ENCODE measurements at regions not wholly inside any gene's neighbourhood (a gene's known extent, or its start where the extent isn't known, plus 50 kb on each side); places are given as distances from the start of the nearest gene placed in this dataset.

GRCh38 chr16:6143020-6143419 is 1045.4 kb upstream of the EEF2KMT start:
- Mint-ChIP-seq H3K36me3 (no peaks in the 10 kb centered on the region), H3K27me3 (no peaks in the 10 kb centered on the region), H3K4me1 (no peaks in the 10 kb centered on the region), H3K4me3 (no peak overlapping the region), H3K9me3 (peaks cover 13 to 31% (median 27%) of the 10 kb centered on the region in 5 donors), H3K27ac (no peak overlapping the region)
- POLR2A ChIA-PET = no interaction called here
- Histone ChIP-seq H3K9me3 (ENCODE audit: low read length) (no peaks in the 10 kb centered on the region), H3K27ac (ENCODE audit: low read depth, low read length) (no peak overlapping the region), H3K4me3 (ENCODE audit: low read length) (no peak overlapping the region), H3K36me3 (ENCODE audit: insufficient read depth, low read length) (no peaks in the 10 kb centered on the region), H3K27me3 (ENCODE audit: insufficient read depth, low read length, poor library complexity, severe bottlenecking) (no peaks in the 10 kb centered on the region), H3K4me1 (ENCODE audit: insufficient read depth, low read length) (no peaks in the 10 kb centered on the region)
- CTCF ChIA-PET = no interaction called here
- DNase-seq = no peak

- POLR2A ChIA-PET = no interaction called here
- CTCF ChIA-PET = no interaction called here
These were observed 1035.5 kb upstream of the EEF2KMT start for GRCh38 chr16:6133009-6133557.

GRCh38 chr16:6132121-6132520 is 1034.5 kb upstream of the EEF2KMT start:
- DNase-seq = no peak
- POLR2A ChIA-PET = no interaction called here
- no peaks in the 10 kb centered on the region for H3K36me3 ChIP-seq (ENCODE audit: insufficient read depth, low read length)
- Mint-ChIP-seq H3K36me3 (no peaks in the 10 kb centered on the region), H3K27me3 (no peaks in the 10 kb centered on the region), H3K9me3 (peaks cover 4 to 41% (median 18%) of the 10 kb centered on the region in 5 donors), H3K27ac (no peak overlapping the region), H3K4me3 (no peak overlapping the region), H3K4me1 (no peaks in the 10 kb centered on the region)
- no peak overlapping the region for H3K4me3 ChIP-seq (ENCODE audit: low read length)
- H3K9me3 ChIP-seq (ENCODE audit: low read length) = no peaks in the 10 kb centered on the region
- H3K27ac ChIP-seq (ENCODE audit: low read depth, low read length) = no peak overlapping the region
- H3K4me1 ChIP-seq (ENCODE audit: insufficient read depth, low read length) = no peaks in the 10 kb centered on the region
- CTCF ChIA-PET = interaction anchor here (0.8 kb wide), 1 partner anchor 14 kb away, joined by 3 read pairs; no protein-coding TSS in a partner anchor
- H3K27me3 ChIP-seq (ENCODE audit: insufficient read depth, low read length, poor library complexity, severe bottlenecking) = no peaks in the 10 kb centered on the region

More at GRCh38 chr16:6133009-6133557, 1035.5 kb upstream of the EEF2KMT start:
- Histone ChIP-seq H3K9me3 (ENCODE audit: low read length) (no peaks in the 10 kb centered on the region), H3K27ac (ENCODE audit: low read depth, low read length) (no peak overlapping the region), H3K4me1 (ENCODE audit: insufficient read depth, low read length) (no peaks in the 10 kb centered on the region), H3K27me3 (ENCODE audit: insufficient read depth, low read length, poor library complexity, severe bottlenecking) (no peaks in the 10 kb centered on the region), H3K36me3 (ENCODE audit: insufficient read depth, low read length) (no peaks in the 10 kb centered on the region), H3K4me3 (ENCODE audit: low read length) (no peak overlapping the region)
- Mint-ChIP-seq H3K36me3 (no peaks in the 10 kb centered on the region), H3K9me3 (peaks cover 4 to 34% (median 18%) of the 10 kb centered on the region in 5 donors), H3K4me3 (no peak overlapping the region), H3K4me1 (no peaks in the 10 kb centered on the region), H3K27ac (no peak overlapping the region), H3K27me3 (no peaks in the 10 kb centered on the region)
- DNase-seq = no peak

- no peak overlapping the region for H3K27ac Mint-ChIP-seq
- no peak overlapping the region for H3K27ac ChIP-seq (ENCODE audit: low read depth, low read length)
- H3K4me3 Mint-ChIP-seq = no peak overlapping the region
- no peaks in the 10 kb centered on the region for H3K4me1 Mint-ChIP-seq
- H3K36me3 Mint-ChIP-seq = no peaks in the 10 kb centered on the region
- no peak overlapping the region for H3K4me3 ChIP-seq (ENCODE audit: low read length)
- no peaks in the 10 kb centered on the region for H3K36me3 ChIP-seq (ENCODE audit: insufficient read depth, low read length)
- H3K9me3 ChIP-seq (ENCODE audit: low read length) = no peaks in the 10 kb centered on the region
- peaks cover 4 to 41% (median 18%) of the 10 kb centered on the region in 5 donors for H3K9me3 Mint-ChIP-seq
- CTCF ChIA-PET = interaction anchor here (0.8 kb wide), 1 partner anchor 14 kb away, joined by 3 read pairs; no protein-coding TSS in a partner anchor
- H3K27me3 ChIP-seq (ENCODE audit: insufficient read depth, low read length, poor library complexity, severe bottlenecking) = no peaks in the 10 kb centered on the region
- POLR2A ChIA-PET = no interaction called here
- H3K4me1 ChIP-seq (ENCODE audit: insufficient read depth, low read length) = no peaks in the 10 kb centered on the region
- H3K27me3 Mint-ChIP-seq = no peaks in the 10 kb centered on the region
- DNase-seq = no peak
These were observed 1034.0 kb upstream of the EEF2KMT start for GRCh38 chr16:6131526-6132050.

- no peaks in the 10 kb centered on the region for H3K27me3 Mint-ChIP-seq
- peaks cover 0 to 25% (median 4%) of the 10 kb centered on the region in 5 donors for H3K9me3 Mint-ChIP-seq
- no peaks in the 10 kb centered on the region for H3K4me1 Mint-ChIP-seq
- no peak for DNase-seq
- ChIA-PET CTCF (no interaction called here), POLR2A (no interaction called here)
- Histone ChIP-seq H3K4me3 (ENCODE audit: low read length) (no peak overlapping the region), H3K9me3 (ENCODE audit: low read length) (no peaks in the 10 kb centered on the region), H3K27me3 (ENCODE audit: insufficient read depth, low read length, poor library complexity, severe bottlenecking) (no peaks in the 10 kb centered on the region), H3K4me1 (ENCODE audit: insufficient read depth, low read length) (no peaks in the 10 kb centered on the region), H3K36me3 (ENCODE audit: insufficient read depth, low read length) (no peaks in the 10 kb centered on the region), H3K27ac (ENCODE audit: low read depth, low read length) (no peak overlapping the region)
- no peaks in the 10 kb centered on the region for H3K36me3 Mint-ChIP-seq
- no peak overlapping the region for H3K4me3 Mint-ChIP-seq
- H3K27ac Mint-ChIP-seq = no peak overlapping the region
These were observed 1028.1 kb upstream of the EEF2KMT start for GRCh38 chr16:6125483-6126259.

- H3K9me3 ChIP-seq (ENCODE audit: low read length) = no peaks in the 10 kb centered on the region
- POLR2A ChIA-PET = no interaction called here
- CTCF ChIA-PET = no interaction called here
- Mint-ChIP-seq H3K27ac (no peak overlapping the region), H3K9me3 (peaks cover 0 to 18% (median 0%) of the 10 kb centered on the region in 5 donors), H3K27me3 (no peaks in the 10 kb centered on the region), H3K4me3 (no peak overlapping the region), H3K4me1 (no peaks in the 10 kb centered on the region), H3K36me3 (no peaks in the 10 kb centered on the region)
- H3K4me3 ChIP-seq (ENCODE audit: low read length) = no peak overlapping the region
- no peaks in the 10 kb centered on the region for H3K36me3 ChIP-seq (ENCODE audit: insufficient read depth, low read length)
- H3K4me1 ChIP-seq (ENCODE audit: insufficient read depth, low read length) = no peaks in the 10 kb centered on the region
- DNase-seq = no peak
- no peaks in the 10 kb centered on the region for H3K27me3 ChIP-seq (ENCODE audit: insufficient read depth, low read length, poor library complexity, severe bottlenecking)
- no peak overlapping the region for H3K27ac ChIP-seq (ENCODE audit: low read depth, low read length)
These were observed 1026.5 kb upstream of the EEF2KMT start for GRCh38 chr16:6124136-6124535.

- Mint-ChIP-seq H3K27me3 (no peaks in the 10 kb centered on the region), H3K4me1 (no peaks in the 10 kb centered on the region), H3K36me3 (no peaks in the 10 kb centered on the region), H3K9me3 (peaks cover 0 to 16% (median 2%) of the 10 kb centered on the region in 5 donors), H3K4me3 (no peak overlapping the region), H3K27ac (no peak overlapping the region)
- Histone ChIP-seq H3K36me3 (ENCODE audit: insufficient read depth, low read length) (no peaks in the 10 kb centered on the region), H3K27me3 (ENCODE audit: insufficient read depth, low read length, poor library complexity, severe bottlenecking) (no peaks in the 10 kb centered on the region), H3K9me3 (ENCODE audit: low read length) (no peaks in the 10 kb centered on the region), H3K4me1 (ENCODE audit: insufficient read depth, low read length) (no peaks in the 10 kb centered on the region), H3K4me3 (ENCODE audit: low read length) (no peak overlapping the region), H3K27ac (ENCODE audit: low read depth, low read length) (no peak overlapping the region)
- ChIA-PET CTCF (no interaction called here), POLR2A (no interaction called here)
- no peak for DNase-seq
These were observed 1024.8 kb upstream of the EEF2KMT start for GRCh38 chr16:6122401-6122800.

GRCh38 chr16:6114691-6115090 is 1017.1 kb upstream of the EEF2KMT start:
- ChIA-PET POLR2A (no interaction called here), CTCF (no interaction called here)
- Mint-ChIP-seq H3K27ac (peak overlapping the region in 1 of 8 donors; percentile 35), H3K4me1 (no peaks in the 10 kb centered on the region), H3K9me3 (peaks cover 0 to 20% (median 3%) of the 10 kb centered on the region in 5 donors), H3K27me3 (no peaks in the 10 kb centered on the region), H3K36me3 (no peaks in the 10 kb centered on the region), H3K4me3 (no peak overlapping the region)
- no peak for DNase-seq
- Histone ChIP-seq H3K4me1 (ENCODE audit: insufficient read depth, low read length) (no peaks in the 10 kb centered on the region), H3K27ac (ENCODE audit: low read depth, low read length) (no peak overlapping the region), H3K4me3 (ENCODE audit: low read length) (no peak overlapping the region), H3K27me3 (ENCODE audit: insufficient read depth, low read length, poor library complexity, severe bottlenecking) (no peaks in the 10 kb centered on the region), H3K9me3 (ENCODE audit: low read length) (no peaks in the 10 kb centered on the region), H3K36me3 (ENCODE audit: insufficient read depth, low read length) (no peaks in the 10 kb centered on the region)
